Breast epithelium (tissue), 4 donors: ENCODE measurements at regions not wholly inside any gene's neighbourhood (a gene's known extent, or its start where the extent isn't known, plus 50 kb on each side); places are given as distances from the start of the nearest gene placed in this dataset.

ENCODE experiments used
- DNase-seq, 2 donors: peaks; one replicate each; pipeline ENCODE4 v3.0.0-alpha.2; 2019; ENCODE audit warnings: low spot score in 2 of 2
- H3K27ac ChIP-seq, 2 donors: fragments of 200-600 bp; sonication (generic) in 1 of 2; one replicate each; pipeline ENCODE4 v1.5.1; 2016 to 2019; ENCODE audit warnings: mild to moderate bottlenecking in 1 of 2
- H3K27me3 ChIP-seq, 2 donors: fragments of 200-600 bp; sonication (generic) in 1 of 2; one replicate each; pipeline versions ENCODE4 v1.5.1 to v1.6.0; 2017 to 2019; ENCODE audit warnings: control low read depth in 1 of 2, mild to moderate bottlenecking in 1 of 2
- H3K36me3 ChIP-seq: fragments of 200-600 bp; one replicate; pipeline ENCODE4 v1.5.1; 2019
- H3K4me1 ChIP-seq, 2 donors: fragments of 200-600 bp; sonication (generic); one replicate each; pipeline ENCODE4 v1.5.1; 2016 to 2019; ENCODE audit warnings: control low read depth in 1 of 2
- H3K4me3 ChIP-seq, 3 donors: fragments of 200-600 bp; sonication (generic); 1 replicate in 2 of 3; 2 replicates in 1 of 3; pipeline ENCODE4 v1.5.1; 2016 to 2019; ENCODE audit warnings: mild to moderate bottlenecking in 3 of 3, moderate library complexity in 2 of 3
- H3K9me3 ChIP-seq, 2 donors: fragments of 200-600 bp; sonication (generic) in 1 of 2; one replicate each; pipeline ENCODE4 v1.5.1; 2016 to 2019; ENCODE audit warnings: control low read depth in 1 of 2
- POLR2A ChIP-seq: fragments of 450-650 bp; IDR thresholded peaks from one replicate; pipeline ENCODE4 v1.6.1; 2016; ENCODE audit warnings: antibody characterized with exemption, mild to moderate bottlenecking, moderate library complexity
- POLR2AphosphoS5 ChIP-seq, 3 donors: sonication (generic); formaldehyde crosslinking; IDR thresholded peaks; one replicate each; pipeline ENCODE4 v1.6.1; 2017; ENCODE audit warnings: antibody characterized with exemption in 3 of 3
- intact Hi-C: fragments of 100-400 bp; cut with DNase I; formaldehyde crosslinking; loops from one replicate; pipeline ENCODE4 v1.15.1; 2023; ENCODE audit warnings: low total_unique reads
- TF ChIP-seq, protein P1 (sequence below), 3 donors: fragments of 450-650 bp; IDR thresholded peaks; one replicate each; pipeline ENCODE4 v1.5.1; 2016 to 2017; ENCODE audit warnings: antibody characterized with exemption in 3 of 3, mild to moderate bottlenecking in 3 of 3, moderate library complexity in 3 of 3

DNA sequence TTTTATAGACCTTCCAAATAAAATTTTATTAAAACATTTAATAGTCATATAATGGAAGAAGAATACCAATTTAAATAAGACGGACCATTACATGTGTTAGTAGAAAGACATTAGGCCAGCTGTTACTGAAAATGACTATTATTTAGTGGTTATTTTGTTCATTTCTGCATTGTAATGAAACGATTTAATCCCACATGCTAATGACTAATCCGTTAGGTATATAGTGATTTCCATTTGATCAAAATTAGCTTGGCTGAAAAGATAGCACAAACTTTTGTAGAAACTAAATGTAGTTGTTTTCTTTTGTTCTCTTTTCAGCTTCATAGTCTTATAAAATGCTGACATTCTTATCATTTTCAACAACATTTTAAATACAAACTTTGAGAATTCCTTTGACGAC is 556.1 kb upstream of the TENM3 start:
- no peak overlapping the region for H3K27ac ChIP-seq
- H3K36me3 ChIP-seq, result no peaks in the 10 kb centered on the region
- no peaks in the 10 kb centered on the region for H3K9me3 ChIP-seq
- DNase-seq, result no peak
- intact Hi-C loops, result no loop called here
- no peaks in the 10 kb centered on the region for H3K27me3 ChIP-seq
- H3K4me1 ChIP-seq, result no peaks in the 10 kb centered on the region
- no peak overlapping the region for H3K4me3 ChIP-seq
- TF ChIP-seq POLR2A (no peak), POLR2AphosphoS5 (IDR thresholded peaks at IDR 0.05) (no peak)
- TF ChIP-seq, protein P1, sequence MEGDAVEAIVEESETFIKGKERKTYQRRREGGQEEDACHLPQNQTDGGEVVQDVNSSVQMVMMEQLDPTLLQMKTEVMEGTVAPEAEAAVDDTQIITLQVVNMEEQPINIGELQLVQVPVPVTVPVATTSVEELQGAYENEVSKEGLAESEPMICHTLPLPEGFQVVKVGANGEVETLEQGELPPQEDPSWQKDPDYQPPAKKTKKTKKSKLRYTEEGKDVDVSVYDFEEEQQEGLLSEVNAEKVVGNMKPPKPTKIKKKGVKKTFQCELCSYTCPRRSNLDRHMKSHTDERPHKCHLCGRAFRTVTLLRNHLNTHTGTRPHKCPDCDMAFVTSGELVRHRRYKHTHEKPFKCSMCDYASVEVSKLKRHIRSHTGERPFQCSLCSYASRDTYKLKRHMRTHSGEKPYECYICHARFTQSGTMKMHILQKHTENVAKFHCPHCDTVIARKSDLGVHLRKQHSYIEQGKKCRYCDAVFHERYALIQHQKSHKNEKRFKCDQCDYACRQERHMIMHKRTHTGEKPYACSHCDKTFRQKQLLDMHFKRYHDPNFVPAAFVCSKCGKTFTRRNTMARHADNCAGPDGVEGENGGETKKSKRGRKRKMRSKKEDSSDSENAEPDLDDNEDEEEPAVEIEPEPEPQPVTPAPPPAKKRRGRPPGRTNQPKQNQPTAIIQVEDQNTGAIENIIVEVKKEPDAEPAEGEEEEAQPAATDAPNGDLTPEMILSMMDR (IDR thresholded peaks at IDR 0.05), result no peak

DNA sequence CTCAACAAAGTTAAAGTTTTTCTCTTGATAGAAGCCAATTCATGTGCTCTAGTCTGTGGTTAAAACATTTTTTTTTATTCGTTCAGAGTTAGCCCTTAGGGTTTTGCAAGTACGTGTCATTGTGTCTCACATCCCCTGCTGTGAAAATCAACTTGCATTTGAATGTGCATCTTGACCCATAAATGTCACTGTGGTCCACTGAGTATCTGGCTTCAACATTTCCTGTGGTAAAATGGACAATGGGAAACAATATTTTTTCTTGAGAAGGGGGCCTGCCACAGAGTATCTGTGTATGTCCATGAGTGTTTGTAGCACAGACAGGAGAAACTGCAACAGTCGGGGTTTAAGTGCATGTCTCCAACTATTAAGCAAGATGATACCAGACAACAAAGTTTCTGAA is 554.8 kb upstream of the TENM3 start:
- TF ChIP-seq, protein P1 (IDR thresholded peaks at IDR 0.05), result no peak
- TF ChIP-seq POLR2A, result no peak
- no peak for TF ChIP-seq POLR2AphosphoS5 (IDR thresholded peaks at IDR 0.05)
- intact Hi-C loops, result no loop called here
- no peak overlapping the region for H3K27ac ChIP-seq
- H3K27me3 ChIP-seq, result no peaks in the 10 kb centered on the region
- H3K9me3 ChIP-seq, result no peaks in the 10 kb centered on the region
- no peak overlapping the region for H3K4me3 ChIP-seq
- no peaks in the 10 kb centered on the region for H3K36me3 ChIP-seq
- DNase-seq, result no peak
- no peaks in the 10 kb centered on the region for H3K4me1 ChIP-seq

DNA sequence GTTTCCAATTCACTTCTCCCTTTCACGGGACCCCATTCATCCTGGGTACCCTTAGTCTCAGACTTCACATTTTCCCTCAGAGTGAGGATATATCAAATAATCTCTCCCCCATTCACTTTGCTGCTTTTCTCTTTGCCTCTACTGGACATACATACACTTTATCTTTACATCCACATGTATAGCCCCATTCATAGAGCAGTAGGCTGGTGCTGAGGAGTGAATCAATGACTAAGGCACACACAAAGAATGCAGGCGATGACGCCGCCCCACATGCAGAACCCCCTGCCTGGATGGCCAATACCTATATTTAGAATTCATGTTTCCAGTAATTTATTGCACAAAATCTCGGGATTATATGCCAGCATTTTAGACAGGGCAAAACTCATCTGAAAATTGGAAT is 554.3 kb upstream of the TENM3 start:
- Histone ChIP-seq H3K4me1 (no peaks in the 10 kb centered on the region), H3K9me3 (no peaks in the 10 kb centered on the region), H3K36me3 (no peaks in the 10 kb centered on the region), H3K27me3 (no peaks in the 10 kb centered on the region), H3K4me3 (no peak overlapping the region), H3K27ac (no peak overlapping the region)
- TF ChIP-seq POLR2AphosphoS5 (IDR thresholded peaks at IDR 0.05) (no peak), POLR2A (no peak)
- TF ChIP-seq, protein P1 (IDR thresholded peaks at IDR 0.05), result no peak
- no peak for DNase-seq
- intact Hi-C loops, result no loop called here

DNA sequence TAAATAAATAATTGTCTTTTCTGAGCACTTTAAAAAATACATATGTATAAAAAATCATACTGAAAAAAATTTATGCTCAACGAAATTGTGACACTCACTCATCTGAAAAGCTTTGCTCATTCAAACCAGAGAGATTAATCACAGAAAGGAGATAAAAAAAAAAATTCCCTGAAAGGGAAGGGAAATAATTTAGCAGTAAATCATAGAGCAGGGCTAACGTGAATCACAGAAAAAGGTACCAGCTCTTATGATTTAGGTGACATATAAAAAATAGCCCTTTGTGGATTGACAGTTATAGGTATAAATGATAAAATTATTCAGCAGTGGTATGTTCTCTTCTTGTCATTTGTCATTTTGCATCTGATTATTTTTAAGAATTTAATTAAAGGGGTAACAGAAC is 552.7 kb upstream of the TENM3 start:
- Histone ChIP-seq H3K27ac (no peak overlapping the region), H3K36me3 (no peaks in the 10 kb centered on the region), H3K27me3 (no peaks in the 10 kb centered on the region), H3K4me3 (no peak overlapping the region), H3K4me1 (no peaks in the 10 kb centered on the region), H3K9me3 (no peaks in the 10 kb centered on the region)
- TF ChIP-seq POLR2A (no peak), POLR2AphosphoS5 (IDR thresholded peaks at IDR 0.05) (no peak)
- TF ChIP-seq, protein P1 (IDR thresholded peaks at IDR 0.05), result no peak
- intact Hi-C loops, result no loop called here
- DNase-seq, result no peak

DNA sequence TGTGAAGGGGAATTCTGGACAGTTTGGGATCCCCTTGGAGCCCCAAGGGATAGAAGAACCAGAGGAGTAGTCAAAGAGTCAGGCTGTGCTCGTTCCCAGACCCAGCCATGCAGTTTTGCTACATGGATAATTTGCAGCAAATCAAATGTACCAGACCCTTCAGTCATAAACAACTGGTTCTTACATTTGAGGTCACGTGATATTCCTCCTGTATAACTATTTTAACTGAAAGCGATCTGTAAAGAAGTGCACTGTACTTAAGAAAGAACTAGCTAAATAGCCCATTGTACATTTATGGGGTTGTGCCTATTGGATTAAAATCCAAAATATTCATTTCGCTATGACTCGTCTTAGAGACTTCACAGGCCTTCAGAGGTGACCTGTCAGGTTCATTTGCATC is 550.2 kb upstream of the TENM3 start:
- Histone ChIP-seq H3K9me3 (no peaks in the 10 kb centered on the region), H3K27me3 (no peaks in the 10 kb centered on the region), H3K36me3 (no peaks in the 10 kb centered on the region), H3K27ac (no peak overlapping the region), H3K4me1 (no peaks in the 10 kb centered on the region), H3K4me3 (no peak overlapping the region)
- TF ChIP-seq POLR2AphosphoS5 (IDR thresholded peaks at IDR 0.05), result no peak
- TF ChIP-seq, protein P1 (IDR thresholded peaks at IDR 0.05), result no peak
- no peak for TF ChIP-seq POLR2A
- intact Hi-C loops, result no loop called here
- DNase-seq, result no peak
